Esophagus squamous epithelium (tissue), 5 donors: ENCODE measurements at regions not wholly inside any gene's neighbourhood (a gene's known extent, or its start where the extent isn't known, plus 50 kb on each side); places are given as distances from the start of the nearest gene placed in this dataset.

Experiments
- DNase-seq: peaks from one replicate; lab custom pipeline; 2025; lab: John Stamatoyannopoulos, UW
- H3K27ac ChIP-seq, 4 donors: fragments of 200-600 bp; sonication (generic); one replicate each; pipeline ENCODE4 v1.5.1; 2016 to 2019; ENCODE audit warnings: mild to moderate bottlenecking in 1 of 4
- H3K27me3 ChIP-seq, 4 donors: fragments of 200-600 bp; sonication (generic); 1 replicate in 3 of 4; 2 replicates in 1 of 4; pipeline versions ENCODE4 v1.5.1 to v1.6.0; 2017 to 2021; ENCODE audit warnings: antibody characterized with exemption in 1 of 4
- H3K36me3 ChIP-seq, 3 donors: fragments of 200-600 bp; sonication (generic); one replicate each; pipeline ENCODE4 v1.5.1; 2016 to 2019
- H3K4me1 ChIP-seq, 3 donors: fragments of 200-600 bp; sonication (generic); one replicate each; pipeline ENCODE4 v1.5.1; 2017 to 2019
- H3K4me3 ChIP-seq, 4 donors: fragments of 200-600 bp; sonication (generic); 1 replicate in 3 of 4; 2 replicates in 1 of 4; pipeline ENCODE4 v1.5.1; 2016 to 2019; ENCODE audit warnings: mild to moderate bottlenecking in 2 of 4, moderate library complexity in 1 of 4
- H3K9me3 ChIP-seq, 3 donors: fragments of 200-600 bp; sonication (generic); one replicate each; pipeline ENCODE4 v1.5.1; 2016 to 2019
- POLR2A ChIP-seq, 4 donors: fragments of 450-650 bp; IDR thresholded peaks; one replicate each; pipeline ENCODE4 v1.6.1; 2017; ENCODE audit warnings: antibody characterized with exemption in 4 of 4, mild to moderate bottlenecking in 4 of 4, moderate library complexity in 3 of 4
- WGBS, 2 donors: methylation state at CpG; one replicate each; pipeline ENCODE4 v1.1.5; 2018; 5-methylcytosine and 5-hydroxymethylcytosine counted together
- intact Hi-C: fragments of 100-400 bp; cut with DNase I; formaldehyde crosslinking; loops from one replicate; pipeline ENCODE4 v1.15.0; 2022
- TF ChIP-seq, protein P1 (sequence below), 6 experiments: fragments of 450-650 bp in 4 of 6; fragments of 200-600 bp in 2 of 6; sonication (generic) in 2 of 6; IDR thresholded peaks; one replicate each; pipeline ENCODE4 v1.5.1; 2016 to 2019; ENCODE audit warnings: antibody characterized with exemption in 6 of 6, mild to moderate bottlenecking in 4 of 6, moderate library complexity in 4 of 6
- donor health status: DM: yes; HTN: yes; CAD: no.

DNA sequence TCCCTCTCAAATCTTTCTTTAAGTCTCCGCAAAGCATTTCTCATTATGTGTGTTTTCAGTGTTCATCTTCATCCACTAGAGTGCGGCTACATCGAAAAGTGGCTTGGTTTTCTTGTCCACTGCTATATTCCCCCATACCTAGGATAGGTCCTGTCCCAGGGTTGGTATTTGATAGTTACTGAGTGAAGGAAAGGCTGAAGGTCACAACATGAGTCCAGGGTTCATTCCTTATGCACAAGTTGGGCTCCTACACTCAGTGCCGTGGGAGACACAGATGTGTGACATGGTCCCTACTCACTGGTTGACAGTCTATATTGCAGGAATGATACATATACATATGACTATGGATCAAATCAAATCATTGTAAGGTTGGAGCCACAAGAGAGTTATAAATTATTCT lies 55.4 kb upstream of the RELL1 start:
- Histone ChIP-seq H3K36me3 (no peaks in the 10 kb centered on the region), H3K4me1 (no peaks in the 10 kb centered on the region), H3K4me3 (no peak overlapping the region), H3K27ac (no peak overlapping the region), H3K9me3 (no peaks in the 10 kb centered on the region), H3K27me3 (no peaks in the 10 kb centered on the region)
- WGBS, 2 donors, result 90 to 97% methylated on average over 4 of the region's 4 CpGs
- intact Hi-C loops, result no loop called here
- TF ChIP-seq, protein P1, sequence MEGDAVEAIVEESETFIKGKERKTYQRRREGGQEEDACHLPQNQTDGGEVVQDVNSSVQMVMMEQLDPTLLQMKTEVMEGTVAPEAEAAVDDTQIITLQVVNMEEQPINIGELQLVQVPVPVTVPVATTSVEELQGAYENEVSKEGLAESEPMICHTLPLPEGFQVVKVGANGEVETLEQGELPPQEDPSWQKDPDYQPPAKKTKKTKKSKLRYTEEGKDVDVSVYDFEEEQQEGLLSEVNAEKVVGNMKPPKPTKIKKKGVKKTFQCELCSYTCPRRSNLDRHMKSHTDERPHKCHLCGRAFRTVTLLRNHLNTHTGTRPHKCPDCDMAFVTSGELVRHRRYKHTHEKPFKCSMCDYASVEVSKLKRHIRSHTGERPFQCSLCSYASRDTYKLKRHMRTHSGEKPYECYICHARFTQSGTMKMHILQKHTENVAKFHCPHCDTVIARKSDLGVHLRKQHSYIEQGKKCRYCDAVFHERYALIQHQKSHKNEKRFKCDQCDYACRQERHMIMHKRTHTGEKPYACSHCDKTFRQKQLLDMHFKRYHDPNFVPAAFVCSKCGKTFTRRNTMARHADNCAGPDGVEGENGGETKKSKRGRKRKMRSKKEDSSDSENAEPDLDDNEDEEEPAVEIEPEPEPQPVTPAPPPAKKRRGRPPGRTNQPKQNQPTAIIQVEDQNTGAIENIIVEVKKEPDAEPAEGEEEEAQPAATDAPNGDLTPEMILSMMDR (IDR thresholded peaks at IDR 0.05), result no peak
- TF ChIP-seq POLR2A (IDR thresholded peaks at IDR 0.05), result no peak
- DNase-seq, result no peak

DNA sequence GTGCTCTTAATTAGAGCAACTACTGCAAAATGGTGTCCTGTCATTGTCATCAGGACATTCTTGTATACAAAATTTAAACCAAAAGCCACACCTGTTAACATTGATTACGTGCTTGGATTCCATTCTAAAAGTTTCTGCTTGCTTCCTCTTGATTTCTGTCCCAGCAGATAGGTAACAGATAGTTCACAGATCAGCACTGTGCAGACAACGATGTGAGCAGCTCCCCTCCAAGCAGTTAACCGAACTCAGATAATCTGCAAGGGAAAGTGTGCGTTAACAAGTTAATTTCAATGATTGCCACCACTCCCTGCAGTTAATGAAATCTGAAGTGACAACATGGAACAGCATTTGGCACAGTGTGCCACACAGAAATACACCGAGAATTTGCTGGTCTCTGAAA lies 54.4 kb upstream of the RELL1 start:
- H3K36me3 ChIP-seq, result no peaks in the 10 kb centered on the region
- no peaks in the 10 kb centered on the region for H3K27me3 ChIP-seq
- TF ChIP-seq POLR2A (IDR thresholded peaks at IDR 0.05), result no peak
- TF ChIP-seq, protein P1 (IDR thresholded peaks at IDR 0.05), result no peak
- no peak for DNase-seq
- intact Hi-C loops, result no loop called here
- no peak overlapping the region for H3K4me3 ChIP-seq
- H3K27ac ChIP-seq, result no peak overlapping the region
- no peaks in the 10 kb centered on the region for H3K4me1 ChIP-seq
- no peaks in the 10 kb centered on the region for H3K9me3 ChIP-seq
- 61 to 62% methylated on average over 4 to 5 of the region's 5 CpGs for WGBS, 2 donors

DNA sequence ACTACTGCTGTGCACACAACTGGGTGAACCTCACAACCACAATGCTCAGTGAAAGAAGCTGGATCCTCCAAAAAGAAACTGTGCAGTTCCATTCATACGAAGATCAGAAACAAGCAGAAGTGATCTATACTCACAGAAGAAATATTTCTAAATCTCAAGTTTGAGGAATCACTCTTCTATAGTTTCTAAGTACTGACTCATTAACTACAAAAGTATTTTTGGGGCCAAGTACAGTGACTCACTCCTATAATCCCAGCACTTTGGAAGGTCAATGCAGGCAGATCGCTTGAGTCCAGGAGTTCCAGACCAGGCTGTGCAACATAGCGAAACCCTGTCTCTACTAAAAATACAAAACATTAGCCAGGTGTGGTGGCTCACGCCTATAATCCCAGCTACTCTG lies 51.3 kb upstream of the RELL1 start:
- 40 to 57% methylated on average over 4 of the region's 4 CpGs for WGBS, 2 donors

More for the DNA sequence above, 51.3 kb upstream of the RELL1 start:
- Histone ChIP-seq H3K9me3 (no peaks in the 10 kb centered on the region), H3K27ac (no peak overlapping the region), H3K4me3 (no peak overlapping the region), H3K27me3 (no peaks in the 10 kb centered on the region), H3K36me3 (no peaks in the 10 kb centered on the region), H3K4me1 (no peaks in the 10 kb centered on the region)
- intact Hi-C loops, result no loop called here
- DNase-seq, result no peak
- no peak for TF ChIP-seq POLR2A (IDR thresholded peaks at IDR 0.05)
- TF ChIP-seq, protein P1 (IDR thresholded peaks at IDR 0.05), result no peak
